Upper lobe of right lung (tissue), 1 donor: ENCODE measurements at regions not wholly inside any gene's neighbourhood (a gene's known extent, or its start where the extent isn't known, plus 50 kb on each side); places are given as distances from the start of the nearest gene placed in this dataset.
A peak's percentile ranks its signal among the peaks of the same experiment; 100 is the strongest.

Experiments
- ATAC-seq: fragments of 200-7000 bp; cut with Tn5 transposase; one replicate; pipeline ENCODE4 v1.9.1; 2020; ENCODE audit warnings: mild to moderate bottlenecking, moderate library complexity
- DNase-seq: peaks from one replicate; pipeline ENCODE4 v3.0.0-alpha.2; 2020
- H3K27ac ChIP-seq: fragments of 200-600 bp; one replicate; pipeline ENCODE4 v1.8.0; 2022
- H3K27me3 ChIP-seq: fragments of 200-600 bp; one replicate; pipeline ENCODE4 v1.8.0; 2022; ENCODE audit warnings: mild to moderate bottlenecking
- H3K36me3 ChIP-seq: fragments of 200-600 bp; one replicate; pipeline ENCODE4 v1.8.0; 2022
- H3K4me1 ChIP-seq: fragments of 200-600 bp; one replicate; pipeline ENCODE4 v1.8.0; 2022
- H3K4me3 ChIP-seq: fragments of 200-600 bp; one replicate; pipeline ENCODE4 v1.8.0; 2022; ENCODE audit warnings: mild to moderate bottlenecking
- H3K9me3 ChIP-seq: fragments of 200-600 bp; one replicate; pipeline ENCODE4 v1.8.0; 2022
- intact Hi-C: fragments of 100-400 bp; cut with DNase I; formaldehyde crosslinking; loops from one replicate; pipeline ENCODE4 v1.11.0; 2022
- TF ChIP-seq, protein P1 (sequence below): fragments of 200-600 bp; IDR thresholded peaks from one replicate; pipeline ENCODE4 v1.8.0; 2022; ENCODE audit warnings: antibody characterized with exemption
- donor health status: DM: no; HTN: yes; CAD: no; lungs with severe emphysema.

DNA sequence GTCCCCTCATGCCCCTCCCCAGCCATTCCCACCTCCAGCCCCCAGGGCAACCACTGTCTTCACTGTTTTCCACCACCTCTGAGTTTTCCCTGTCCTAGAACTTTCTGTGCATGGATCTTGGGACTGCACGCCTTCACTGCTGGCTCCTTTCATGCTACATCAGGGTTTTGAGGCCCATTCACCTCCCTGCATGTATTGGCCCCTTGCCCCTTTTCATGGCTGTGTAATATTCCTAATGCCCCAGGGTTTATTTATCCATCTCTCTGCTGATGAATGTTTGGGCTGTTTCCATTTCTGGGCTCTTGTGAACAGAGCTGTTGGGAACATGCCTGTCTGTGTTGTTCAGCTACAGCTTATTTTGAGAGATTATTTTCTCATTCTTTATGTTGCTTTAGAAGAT, 205.0 kb downstream of the RBFOX3 start:
- intact Hi-C loops = no loop called here
- Histone ChIP-seq H3K27me3 (peaks cover 45% of the 10 kb centered on the region), H3K27ac (no peak overlapping the region), H3K9me3 (no peaks in the 10 kb centered on the region), H3K4me3 (no peak overlapping the region), H3K36me3 (no peaks in the 10 kb centered on the region), H3K4me1 (peaks cover 2% of the 10 kb centered on the region)
- TF ChIP-seq, protein P1, sequence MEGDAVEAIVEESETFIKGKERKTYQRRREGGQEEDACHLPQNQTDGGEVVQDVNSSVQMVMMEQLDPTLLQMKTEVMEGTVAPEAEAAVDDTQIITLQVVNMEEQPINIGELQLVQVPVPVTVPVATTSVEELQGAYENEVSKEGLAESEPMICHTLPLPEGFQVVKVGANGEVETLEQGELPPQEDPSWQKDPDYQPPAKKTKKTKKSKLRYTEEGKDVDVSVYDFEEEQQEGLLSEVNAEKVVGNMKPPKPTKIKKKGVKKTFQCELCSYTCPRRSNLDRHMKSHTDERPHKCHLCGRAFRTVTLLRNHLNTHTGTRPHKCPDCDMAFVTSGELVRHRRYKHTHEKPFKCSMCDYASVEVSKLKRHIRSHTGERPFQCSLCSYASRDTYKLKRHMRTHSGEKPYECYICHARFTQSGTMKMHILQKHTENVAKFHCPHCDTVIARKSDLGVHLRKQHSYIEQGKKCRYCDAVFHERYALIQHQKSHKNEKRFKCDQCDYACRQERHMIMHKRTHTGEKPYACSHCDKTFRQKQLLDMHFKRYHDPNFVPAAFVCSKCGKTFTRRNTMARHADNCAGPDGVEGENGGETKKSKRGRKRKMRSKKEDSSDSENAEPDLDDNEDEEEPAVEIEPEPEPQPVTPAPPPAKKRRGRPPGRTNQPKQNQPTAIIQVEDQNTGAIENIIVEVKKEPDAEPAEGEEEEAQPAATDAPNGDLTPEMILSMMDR = no peak
- ATAC-seq = no peak
- no peak for DNase-seq

DNA sequence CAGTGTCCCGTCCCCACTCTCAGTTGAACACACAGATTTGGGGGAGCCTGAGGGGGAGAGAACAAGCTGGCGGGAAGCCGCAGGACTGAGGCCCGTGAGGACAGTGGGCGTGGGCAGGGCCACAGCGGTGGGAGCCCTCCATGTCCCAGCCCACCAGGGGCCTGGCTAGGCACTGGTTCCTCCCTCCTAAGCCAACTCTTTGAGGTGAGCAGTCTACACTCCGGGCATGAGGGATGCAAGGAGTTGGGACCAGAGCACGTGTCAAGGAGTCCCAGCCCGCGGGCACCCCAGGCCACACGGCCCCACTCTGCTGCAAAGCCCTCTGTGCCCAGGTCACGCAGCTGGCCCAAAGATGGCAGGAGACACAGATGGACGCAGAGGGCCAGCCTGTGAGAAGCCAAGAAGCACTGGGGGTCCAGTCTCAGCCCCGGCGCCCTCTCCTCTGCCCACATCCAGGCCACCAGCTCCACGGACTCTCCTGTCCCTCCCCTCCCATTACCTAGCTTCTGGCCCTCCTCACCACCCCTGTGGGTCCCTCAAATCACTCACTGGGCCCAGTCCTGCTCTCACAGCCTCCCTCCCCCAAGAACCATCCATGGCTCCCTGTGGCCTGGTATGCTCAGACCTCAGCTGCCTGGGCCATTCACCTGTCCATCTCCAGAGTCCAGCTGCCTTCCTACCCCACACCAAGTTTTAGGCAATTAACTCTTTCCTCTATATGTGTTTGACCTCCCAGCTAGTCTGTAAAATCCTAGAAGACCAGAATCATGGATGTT, 206.5 kb downstream of the RBFOX3 start:
- ATAC-seq (no peak), DNase-seq (no peak)
- intact Hi-C loops = no loop called here
- Histone ChIP-seq H3K4me1 (peaks cover 5% of the 10 kb centered on the region), H3K4me3 (no peak overlapping the region), H3K9me3 (no peaks in the 10 kb centered on the region), H3K36me3 (no peaks in the 10 kb centered on the region), H3K27me3 (peaks cover 60% of the 10 kb centered on the region), H3K27ac (no peak overlapping the region)
- TF ChIP-seq, protein P1 = no peak

DNA sequence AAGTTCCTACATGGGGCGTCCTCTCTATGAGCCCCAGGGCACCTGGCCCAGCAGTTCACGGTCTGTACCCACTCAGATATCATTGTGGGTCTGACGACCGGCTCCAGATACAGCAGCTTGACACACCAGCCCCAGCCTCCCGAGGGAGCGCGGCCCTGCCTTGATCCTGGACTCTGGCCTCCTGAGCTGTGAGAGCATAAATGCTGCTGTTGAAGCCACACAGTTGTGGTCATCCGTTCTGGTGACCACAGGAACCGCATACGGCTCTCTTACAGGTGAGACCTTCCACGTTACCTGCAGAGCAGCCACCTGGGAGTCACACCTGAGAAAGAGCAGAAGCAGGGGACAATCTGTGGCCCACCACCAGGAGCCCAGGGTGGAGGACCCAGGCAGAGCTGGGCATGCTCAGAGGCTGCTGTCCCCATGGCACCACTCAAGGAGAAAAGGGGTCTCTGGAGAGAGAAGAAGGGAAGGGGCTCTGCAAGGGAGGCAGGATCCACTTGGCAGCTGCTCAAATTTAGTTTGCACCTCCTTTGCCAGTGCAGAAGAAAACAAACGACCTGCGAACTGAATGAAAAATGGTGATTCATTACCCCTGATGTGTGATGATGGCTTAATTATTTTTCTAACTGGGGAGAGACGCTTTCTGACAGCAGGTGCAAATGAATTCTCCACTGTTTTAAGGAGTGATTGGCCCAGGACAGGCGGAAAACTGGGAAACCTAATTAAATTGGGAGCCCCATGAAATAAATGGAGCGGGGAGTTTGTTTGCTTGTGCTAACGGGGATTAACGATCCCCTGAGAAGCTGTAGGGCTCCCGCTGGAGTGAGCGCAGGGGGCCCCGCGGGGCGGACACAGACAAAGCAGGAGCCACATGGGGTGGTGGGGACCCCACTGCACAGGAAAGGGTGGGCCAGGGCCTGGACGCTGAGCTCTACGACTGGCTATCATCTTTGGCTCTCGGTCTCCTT, 208.9 kb downstream of the RBFOX3 start:
- Histone ChIP-seq H3K27me3 (peaks cover 66% of the 10 kb centered on the region), H3K4me1 (peaks cover 5% of the 10 kb centered on the region), H3K9me3 (no peaks in the 10 kb centered on the region), H3K27ac (no peak overlapping the region), H3K4me3 (no peak overlapping the region), H3K36me3 (no peaks in the 10 kb centered on the region)
- TF ChIP-seq, protein P1 = no peak
- ATAC-seq (no peak), DNase-seq (no peak)
- intact Hi-C loops = no loop called here

DNA sequence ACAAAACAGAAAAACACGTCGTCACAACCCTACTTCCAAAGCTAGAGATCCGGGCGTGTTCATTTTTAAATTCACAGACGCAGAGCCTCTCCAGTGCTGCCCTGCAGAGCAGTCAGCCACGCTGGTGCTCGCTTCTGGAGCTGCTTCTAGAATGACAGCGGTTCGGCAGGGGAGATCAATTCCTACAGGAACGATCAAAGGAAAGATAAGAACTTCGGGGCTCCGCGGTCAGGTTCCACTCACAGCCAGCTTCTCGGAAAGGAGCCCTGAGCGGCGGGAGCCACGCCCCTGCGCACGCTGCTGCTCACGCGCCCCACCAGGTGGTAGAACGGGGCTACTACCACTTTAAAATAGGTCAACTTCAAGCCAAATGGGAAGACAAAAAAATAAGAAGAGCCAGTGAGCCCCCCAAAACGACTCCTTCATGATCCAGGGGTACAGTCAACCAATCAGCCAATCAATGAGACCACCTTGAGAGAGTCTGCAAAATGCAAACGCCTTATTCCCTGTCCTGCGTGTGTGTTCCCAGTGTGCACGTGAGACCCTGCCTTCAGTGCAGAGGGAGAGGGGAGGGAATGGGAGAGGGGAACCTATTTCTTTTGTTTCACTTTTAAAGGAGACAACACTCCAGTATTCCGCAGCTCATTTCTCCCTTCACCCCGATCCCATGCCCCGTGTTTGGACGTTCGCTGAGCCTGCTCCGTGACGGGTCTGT, 209.7 kb downstream of the RBFOX3 start:
- TF ChIP-seq, protein P1 = peak; percentile 88
- ATAC-seq (peak; percentile 93), DNase-seq (peak; percentile 83)
- no peak overlapping the region for H3K27ac ChIP-seq
- intact Hi-C loops = no loop called here
- peaks cover 66% of the 10 kb centered on the region for H3K27me3 ChIP-seq
- no peaks in the 10 kb centered on the region for H3K9me3 ChIP-seq
- no peaks in the 10 kb centered on the region for H3K36me3 ChIP-seq
- peaks cover 5% of the 10 kb centered on the region for H3K4me1 ChIP-seq
- peak overlapping the region; percentile 29 for H3K4me3 ChIP-seq

DNA sequence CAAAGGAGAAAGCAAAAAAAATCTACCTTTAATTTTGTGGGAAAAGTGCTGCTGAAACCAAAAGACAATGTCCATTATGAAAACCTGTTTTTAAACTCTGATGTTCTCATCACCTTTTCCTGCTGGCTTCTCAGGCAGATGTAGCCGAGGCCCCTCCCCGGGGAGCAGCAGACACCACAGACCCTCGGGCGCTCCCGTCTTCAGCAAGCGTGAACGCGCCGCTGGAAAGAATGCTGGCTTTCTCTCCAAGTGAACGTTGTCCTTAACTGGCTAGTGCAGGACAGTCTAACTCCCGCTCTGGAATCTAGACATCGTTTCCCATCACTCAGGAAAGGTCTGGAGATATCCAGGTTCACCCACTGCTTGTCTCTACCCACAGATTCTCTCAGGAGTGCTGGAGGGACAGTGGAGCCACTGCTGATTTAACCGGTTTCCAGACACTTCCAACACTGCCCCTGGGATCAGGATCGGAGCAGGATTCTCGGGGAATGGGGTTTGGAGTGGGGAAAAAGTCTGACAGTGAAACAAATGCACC, 211.2 kb downstream of the RBFOX3 start:
- Histone ChIP-seq H3K27ac (no peak overlapping the region), H3K27me3 (peaks cover 79% of the 10 kb centered on the region), H3K4me3 (no peak overlapping the region), H3K9me3 (no peaks in the 10 kb centered on the region), H3K4me1 (peaks cover 5% of the 10 kb centered on the region), H3K36me3 (no peaks in the 10 kb centered on the region)
- DNase-seq = no peak
- TF ChIP-seq, protein P1 = no peak
- ATAC-seq = no peak
- intact Hi-C loops = no loop called here
